Suprapubic skin (tissue), 3 donors: ENCODE measurements at regions not wholly inside any gene's neighbourhood (a gene's known extent, or its start where the extent isn't known, plus 50 kb on each side); places are given as distances from the start of the nearest gene placed in this dataset.

Experiments used
- CTCF ChIP-seq, 2 donors: fragments of 200-600 bp in 1 of 2; fragments of 450-650 bp in 1 of 2; sonication (generic) in 1 of 2; IDR thresholded peaks; one replicate each; pipeline ENCODE4 v1.5.1; 2016 to 2019; ENCODE audit warnings: antibody characterized with exemption in 2 of 2, mild to moderate bottlenecking in 1 of 2, moderate library complexity in 1 of 2
- POLR2A ChIP-seq, 2 donors: fragments of 450-650 bp; IDR thresholded peaks; one replicate each; pipeline ENCODE4 v1.6.1; 2017; ENCODE audit warnings: antibody characterized with exemption in 2 of 2, mild to moderate bottlenecking in 2 of 2, moderate library complexity in 2 of 2

- TF ChIP-seq CTCF (IDR thresholded peaks at IDR 0.05) (no peak), POLR2A (IDR thresholded peaks at IDR 0.05) (no peak)
These were observed 582.8 kb downstream of the TCERG1L start for GRCh38 chr10:130728531-130729215.
